ENCODE measurements at regions not wholly inside any gene's neighbourhood (a gene's known extent, or its start where the extent isn't known, plus 50 kb on each side); places are given as distances from the start of the nearest gene placed in this dataset.

GRCh38 chr7:25718596-25718995 is 433.4 kb upstream of the NFE2L3 start:
- ATAC-seq (no peak), DNase-seq (no peak)
- Histone ChIP-seq H3K9me3 (no peaks in the 10 kb centered on the region), H3K27me3 (no peaks in the 10 kb centered on the region), H3K4me3 (no peak overlapping the region), H3K4me1 (no peaks in the 10 kb centered on the region), H3K36me3 (no peaks in the 10 kb centered on the region), H3K27ac (no peak overlapping the region)
- TF ChIP-seq CTCF (IDR thresholded peaks at IDR 0.05) = no peak
- TF ChIP-seq POLR2A (IDR thresholded peaks at IDR 0.05) = no peak
- 63% methylated on average over 4 of the region's 4 CpGs for WGBS (ENCODE audit: insufficient coverage, low coverage, low lambda C conversion rate, missing lambda C conversion rate)
- intact Hi-C loops (cut with DNase I) = no loop called here

- WGBS (ENCODE audit: insufficient coverage, low coverage, low lambda C conversion rate, missing lambda C conversion rate) = 82% methylated on average over 5 of the region's 5 CpGs
- DNase-seq (no peak), ATAC-seq (no peak)
- Histone ChIP-seq H3K27ac (no peak overlapping the region), H3K36me3 (no peaks in the 10 kb centered on the region), H3K4me1 (no peaks in the 10 kb centered on the region), H3K9me3 (no peaks in the 10 kb centered on the region), H3K27me3 (no peaks in the 10 kb centered on the region), H3K4me3 (no peak overlapping the region)
- no peak for TF ChIP-seq CTCF (IDR thresholded peaks at IDR 0.05)
- no peak for TF ChIP-seq POLR2A (IDR thresholded peaks at IDR 0.05)
- intact Hi-C loops (cut with DNase I) = no loop called here
Measured at GRCh38 chr7:25719190-25719896, 432.7 kb upstream of the NFE2L3 start.

GRCh38 chr7:25720427-25720826 is 431.6 kb upstream of the NFE2L3 start:
- ATAC-seq (peak in 1 of 4 donors; percentile 33), DNase-seq (no peak)
- no peak overlapping the region for H3K4me3 ChIP-seq
- no peaks in the 10 kb centered on the region for H3K36me3 ChIP-seq
- H3K9me3 ChIP-seq = no peaks in the 10 kb centered on the region
- peak in 3 of 4 donors; percentile 25 to 32 (median 30) for TF ChIP-seq CTCF (IDR thresholded peaks at IDR 0.05)
- no peak for TF ChIP-seq POLR2A (IDR thresholded peaks at IDR 0.05)
- no peak overlapping the region for H3K27ac ChIP-seq
- no peaks in the 10 kb centered on the region for H3K4me1 ChIP-seq
- WGBS (ENCODE audit: insufficient coverage, low coverage, low lambda C conversion rate, missing lambda C conversion rate) = 38% methylated on average over 2 of the region's 2 CpGs
- intact Hi-C loops (cut with DNase I) = no loop called here
- no peaks in the 10 kb centered on the region for H3K27me3 ChIP-seq

- ATAC-seq = no peak
- no peak for DNase-seq
- intact Hi-C loops (cut with DNase I) = no loop called here
- no peak for TF ChIP-seq CTCF (IDR thresholded peaks at IDR 0.05)
- no peak for TF ChIP-seq POLR2A (IDR thresholded peaks at IDR 0.05)
- 9% methylated on average over 1 of the region's 1 CpG for WGBS (ENCODE audit: insufficient coverage, low coverage, low lambda C conversion rate, missing lambda C conversion rate)
- Histone ChIP-seq H3K9me3 (no peaks in the 10 kb centered on the region), H3K4me3 (no peak overlapping the region), H3K4me1 (no peaks in the 10 kb centered on the region), H3K27me3 (no peaks in the 10 kb centered on the region), H3K36me3 (no peaks in the 10 kb centered on the region), H3K27ac (no peak overlapping the region)
Measured at GRCh38 chr7:25722856-25723255, 429.1 kb upstream of the NFE2L3 start.
